ENCODE measurements at regions not wholly inside any gene's neighbourhood (a gene's known extent, or its start where the extent isn't known, plus 50 kb on each side); places are given as distances from the start of the nearest gene placed in this dataset.
"Not testable (repeated sequence)": the region's sequence is repeated elsewhere in the genome, so short reads cannot be mapped to it uniquely, and the experiment has no call there.

GRCh38 chr9:7560669-7561305 is 238.8 kb downstream of the DMAC1 start:
- no peak for TF ChIP-seq CTCF (IDR thresholded peaks at IDR 0.05; ENCODE audit: control insufficient read depth, insufficient read depth, low read depth, low read length, missing control alignments)
- no peak for DNase-seq (ENCODE audit: low read depth)
- H3K4me3 ChIP-seq (ENCODE audit: control insufficient read depth, low read depth, low read length) = no peak overlapping the region

- no peak for TF ChIP-seq CTCF (IDR thresholded peaks at IDR 0.05; ENCODE audit: control insufficient read depth, insufficient read depth, low read depth, low read length, missing control alignments)
- DNase-seq (ENCODE audit: low read depth) = no peak
Observed at GRCh38 chr9:7554699-7555098, 244.9 kb downstream of the DMAC1 start.

GRCh38 chr9:7552706-7553105 is 246.9 kb downstream of the DMAC1 start:
- H3K4me3 ChIP-seq (ENCODE audit: control insufficient read depth, low read depth, low read length); DNase-seq (ENCODE audit: low read depth): not testable (repeated sequence)

More at GRCh38 chr9:7554699-7555098, 244.9 kb downstream of the DMAC1 start:
- no peak overlapping the region for H3K4me3 ChIP-seq (ENCODE audit: control insufficient read depth, low read depth, low read length)

GRCh38 chr9:7549249-7549648 is 250.3 kb downstream of the DMAC1 start:
- no peak overlapping the region for H3K4me3 ChIP-seq (ENCODE audit: control insufficient read depth, low read depth, low read length)
- no peak for DNase-seq (ENCODE audit: low read depth)
- no peak for TF ChIP-seq CTCF (IDR thresholded peaks at IDR 0.05; ENCODE audit: control insufficient read depth, insufficient read depth, low read depth, low read length, missing control alignments)

GRCh38 chr9:7546261-7546660 is 253.3 kb downstream of the DMAC1 start:
- no peak for TF ChIP-seq CTCF (IDR thresholded peaks at IDR 0.05; ENCODE audit: control insufficient read depth, insufficient read depth, low read depth, low read length, missing control alignments)
- DNase-seq (ENCODE audit: low read depth) = no peak
- H3K4me3 ChIP-seq (ENCODE audit: control insufficient read depth, low read depth, low read length) = no peak overlapping the region

- TF ChIP-seq CTCF (IDR thresholded peaks at IDR 0.05; ENCODE audit: control insufficient read depth, insufficient read depth, low read depth, low read length, missing control alignments) = no peak
- no peak overlapping the region for H3K4me3 ChIP-seq (ENCODE audit: control insufficient read depth, low read depth, low read length)
- no peak for DNase-seq (ENCODE audit: low read depth)
Observed at GRCh38 chr9:7545371-7546165, 254.0 kb downstream of the DMAC1 start.

GRCh38 chr9:7542693-7543092 is 256.9 kb downstream of the DMAC1 start:
- H3K4me3 ChIP-seq (ENCODE audit: control insufficient read depth, low read depth, low read length) = no peak overlapping the region
- DNase-seq (ENCODE audit: low read depth) = no peak
- TF ChIP-seq CTCF (IDR thresholded peaks at IDR 0.05; ENCODE audit: control insufficient read depth, insufficient read depth, low read depth, low read length, missing control alignments) = no peak
